PC-3 (cell line): ENCODE measurements at regions not wholly inside any gene's neighbourhood (a gene's known extent, or its start where the extent isn't known, plus 50 kb on each side); places are given as distances from the start of the nearest gene placed in this dataset.

Experiments
- CTCF ChIP-seq: fragments of 300-600 bp; sonication (generic); conservative IDR thresholded peaks from 2 replicates; pipeline ENCODE4 v1.5.1; 2017; ENCODE audit warnings: antibody characterized with exemption, low read depth, mild to moderate bottlenecking, low read length
- EZH2 ChIP-seq: fragments of 300-600 bp; sonication (generic); IDR thresholded peaks from one replicate; pipeline ENCODE4 v1.6.1; 2017; ENCODE audit warnings: antibody characterized with exemption, mild to moderate bottlenecking, low read length; ENCODE audit not compliant: unreplicated experiment
- EZH2phosphoT487 ChIP-seq: fragments of 300-600 bp; sonication (generic); IDR thresholded peaks from 2 replicates; pipeline ENCODE4 v1.6.1; 2018; ENCODE audit warnings: mild to moderate bottlenecking, antibody characterized with exemption, low read length, borderline replicate concordance

GRCh38 chr7:28350662-28351061, 61.7 kb upstream of the CREB5 start:
- TF ChIP-seq EZH2, result no peak
- no peak for TF ChIP-seq CTCF
- no peak for TF ChIP-seq EZH2phosphoT487
